ENCODE measurements at regions not wholly inside any gene's neighbourhood (a gene's known extent, or its start where the extent isn't known, plus 50 kb on each side); places are given as distances from the start of the nearest gene placed in this dataset.

GRCh38 chr16:55076053-55076452 is 145.4 kb downstream of the IRX5 start (continued):
- TF ChIP-seq, protein P1, sequence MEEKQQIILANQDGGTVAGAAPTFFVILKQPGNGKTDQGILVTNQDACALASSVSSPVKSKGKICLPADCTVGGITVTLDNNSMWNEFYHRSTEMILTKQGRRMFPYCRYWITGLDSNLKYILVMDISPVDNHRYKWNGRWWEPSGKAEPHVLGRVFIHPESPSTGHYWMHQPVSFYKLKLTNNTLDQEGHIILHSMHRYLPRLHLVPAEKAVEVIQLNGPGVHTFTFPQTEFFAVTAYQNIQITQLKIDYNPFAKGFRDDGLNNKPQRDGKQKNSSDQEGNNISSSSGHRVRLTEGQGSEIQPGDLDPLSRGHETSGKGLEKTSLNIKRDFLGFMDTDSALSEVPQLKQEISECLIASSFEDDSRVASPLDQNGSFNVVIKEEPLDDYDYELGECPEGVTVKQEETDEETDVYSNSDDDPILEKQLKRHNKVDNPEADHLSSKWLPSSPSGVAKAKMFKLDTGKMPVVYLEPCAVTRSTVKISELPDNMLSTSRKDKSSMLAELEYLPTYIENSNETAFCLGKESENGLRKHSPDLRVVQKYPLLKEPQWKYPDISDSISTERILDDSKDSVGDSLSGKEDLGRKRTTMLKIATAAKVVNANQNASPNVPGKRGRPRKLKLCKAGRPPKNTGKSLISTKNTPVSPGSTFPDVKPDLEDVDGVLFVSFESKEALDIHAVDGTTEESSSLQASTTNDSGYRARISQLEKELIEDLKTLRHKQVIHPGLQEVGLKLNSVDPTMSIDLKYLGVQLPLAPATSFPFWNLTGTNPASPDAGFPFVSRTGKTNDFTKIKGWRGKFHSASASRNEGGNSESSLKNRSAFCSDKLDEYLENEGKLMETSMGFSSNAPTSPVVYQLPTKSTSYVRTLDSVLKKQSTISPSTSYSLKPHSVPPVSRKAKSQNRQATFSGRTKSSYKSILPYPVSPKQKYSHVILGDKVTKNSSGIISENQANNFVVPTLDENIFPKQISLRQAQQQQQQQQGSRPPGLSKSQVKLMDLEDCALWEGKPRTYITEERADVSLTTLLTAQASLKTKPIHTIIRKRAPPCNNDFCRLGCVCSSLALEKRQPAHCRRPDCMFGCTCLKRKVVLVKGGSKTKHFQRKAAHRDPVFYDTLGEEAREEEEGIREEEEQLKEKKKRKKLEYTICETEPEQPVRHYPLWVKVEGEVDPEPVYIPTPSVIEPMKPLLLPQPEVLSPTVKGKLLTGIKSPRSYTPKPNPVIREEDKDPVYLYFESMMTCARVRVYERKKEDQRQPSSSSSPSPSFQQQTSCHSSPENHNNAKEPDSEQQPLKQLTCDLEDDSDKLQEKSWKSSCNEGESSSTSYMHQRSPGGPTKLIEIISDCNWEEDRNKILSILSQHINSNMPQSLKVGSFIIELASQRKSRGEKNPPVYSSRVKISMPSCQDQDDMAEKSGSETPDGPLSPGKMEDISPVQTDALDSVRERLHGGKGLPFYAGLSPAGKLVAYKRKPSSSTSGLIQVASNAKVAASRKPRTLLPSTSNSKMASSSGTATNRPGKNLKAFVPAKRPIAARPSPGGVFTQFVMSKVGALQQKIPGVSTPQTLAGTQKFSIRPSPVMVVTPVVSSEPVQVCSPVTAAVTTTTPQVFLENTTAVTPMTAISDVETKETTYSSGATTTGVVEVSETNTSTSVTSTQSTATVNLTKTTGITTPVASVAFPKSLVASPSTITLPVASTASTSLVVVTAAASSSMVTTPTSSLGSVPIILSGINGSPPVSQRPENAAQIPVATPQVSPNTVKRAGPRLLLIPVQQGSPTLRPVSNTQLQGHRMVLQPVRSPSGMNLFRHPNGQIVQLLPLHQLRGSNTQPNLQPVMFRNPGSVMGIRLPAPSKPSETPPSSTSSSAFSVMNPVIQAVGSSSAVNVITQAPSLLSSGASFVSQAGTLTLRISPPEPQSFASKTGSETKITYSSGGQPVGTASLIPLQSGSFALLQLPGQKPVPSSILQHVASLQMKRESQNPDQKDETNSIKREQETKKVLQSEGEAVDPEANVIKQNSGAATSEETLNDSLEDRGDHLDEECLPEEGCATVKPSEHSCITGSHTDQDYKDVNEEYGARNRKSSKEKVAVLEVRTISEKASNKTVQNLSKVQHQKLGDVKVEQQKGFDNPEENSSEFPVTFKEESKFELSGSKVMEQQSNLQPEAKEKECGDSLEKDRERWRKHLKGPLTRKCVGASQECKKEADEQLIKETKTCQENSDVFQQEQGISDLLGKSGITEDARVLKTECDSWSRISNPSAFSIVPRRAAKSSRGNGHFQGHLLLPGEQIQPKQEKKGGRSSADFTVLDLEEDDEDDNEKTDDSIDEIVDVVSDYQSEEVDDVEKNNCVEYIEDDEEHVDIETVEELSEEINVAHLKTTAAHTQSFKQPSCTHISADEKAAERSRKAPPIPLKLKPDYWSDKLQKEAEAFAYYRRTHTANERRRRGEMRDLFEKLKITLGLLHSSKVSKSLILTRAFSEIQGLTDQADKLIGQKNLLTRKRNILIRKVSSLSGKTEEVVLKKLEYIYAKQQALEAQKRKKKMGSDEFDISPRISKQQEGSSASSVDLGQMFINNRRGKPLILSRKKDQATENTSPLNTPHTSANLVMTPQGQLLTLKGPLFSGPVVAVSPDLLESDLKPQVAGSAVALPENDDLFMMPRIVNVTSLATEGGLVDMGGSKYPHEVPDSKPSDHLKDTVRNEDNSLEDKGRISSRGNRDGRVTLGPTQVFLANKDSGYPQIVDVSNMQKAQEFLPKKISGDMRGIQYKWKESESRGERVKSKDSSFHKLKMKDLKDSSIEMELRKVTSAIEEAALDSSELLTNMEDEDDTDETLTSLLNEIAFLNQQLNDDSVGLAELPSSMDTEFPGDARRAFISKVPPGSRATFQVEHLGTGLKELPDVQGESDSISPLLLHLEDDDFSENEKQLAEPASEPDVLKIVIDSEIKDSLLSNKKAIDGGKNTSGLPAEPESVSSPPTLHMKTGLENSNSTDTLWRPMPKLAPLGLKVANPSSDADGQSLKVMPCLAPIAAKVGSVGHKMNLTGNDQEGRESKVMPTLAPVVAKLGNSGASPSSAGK (IDR thresholded peaks at IDR 0.05): no peak
- TF ChIP-seq, protein P2, sequence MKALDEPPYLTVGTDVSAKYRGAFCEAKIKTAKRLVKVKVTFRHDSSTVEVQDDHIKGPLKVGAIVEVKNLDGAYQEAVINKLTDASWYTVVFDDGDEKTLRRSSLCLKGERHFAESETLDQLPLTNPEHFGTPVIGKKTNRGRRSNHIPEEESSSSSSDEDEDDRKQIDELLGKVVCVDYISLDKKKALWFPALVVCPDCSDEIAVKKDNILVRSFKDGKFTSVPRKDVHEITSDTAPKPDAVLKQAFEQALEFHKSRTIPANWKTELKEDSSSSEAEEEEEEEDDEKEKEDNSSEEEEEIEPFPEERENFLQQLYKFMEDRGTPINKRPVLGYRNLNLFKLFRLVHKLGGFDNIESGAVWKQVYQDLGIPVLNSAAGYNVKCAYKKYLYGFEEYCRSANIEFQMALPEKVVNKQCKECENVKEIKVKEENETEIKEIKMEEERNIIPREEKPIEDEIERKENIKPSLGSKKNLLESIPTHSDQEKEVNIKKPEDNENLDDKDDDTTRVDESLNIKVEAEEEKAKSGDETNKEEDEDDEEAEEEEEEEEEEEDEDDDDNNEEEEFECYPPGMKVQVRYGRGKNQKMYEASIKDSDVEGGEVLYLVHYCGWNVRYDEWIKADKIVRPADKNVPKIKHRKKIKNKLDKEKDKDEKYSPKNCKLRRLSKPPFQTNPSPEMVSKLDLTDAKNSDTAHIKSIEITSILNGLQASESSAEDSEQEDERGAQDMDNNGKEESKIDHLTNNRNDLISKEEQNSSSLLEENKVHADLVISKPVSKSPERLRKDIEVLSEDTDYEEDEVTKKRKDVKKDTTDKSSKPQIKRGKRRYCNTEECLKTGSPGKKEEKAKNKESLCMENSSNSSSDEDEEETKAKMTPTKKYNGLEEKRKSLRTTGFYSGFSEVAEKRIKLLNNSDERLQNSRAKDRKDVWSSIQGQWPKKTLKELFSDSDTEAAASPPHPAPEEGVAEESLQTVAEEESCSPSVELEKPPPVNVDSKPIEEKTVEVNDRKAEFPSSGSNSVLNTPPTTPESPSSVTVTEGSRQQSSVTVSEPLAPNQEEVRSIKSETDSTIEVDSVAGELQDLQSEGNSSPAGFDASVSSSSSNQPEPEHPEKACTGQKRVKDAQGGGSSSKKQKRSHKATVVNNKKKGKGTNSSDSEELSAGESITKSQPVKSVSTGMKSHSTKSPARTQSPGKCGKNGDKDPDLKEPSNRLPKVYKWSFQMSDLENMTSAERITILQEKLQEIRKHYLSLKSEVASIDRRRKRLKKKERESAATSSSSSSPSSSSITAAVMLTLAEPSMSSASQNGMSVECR (CRISPR knock-in tag; IDR thresholded peaks at IDR 0.05): no peak
- TF ChIP-seq TAF7 (tag; IDR thresholded peaks at IDR 0.05): no peak
- no peak for TF ChIP-seq U2AF1 (optimal IDR thresholded peaks at IDR 0.05; ENCODE audit: low read depth, low read length)
- TF ChIP-seq, protein P3, sequence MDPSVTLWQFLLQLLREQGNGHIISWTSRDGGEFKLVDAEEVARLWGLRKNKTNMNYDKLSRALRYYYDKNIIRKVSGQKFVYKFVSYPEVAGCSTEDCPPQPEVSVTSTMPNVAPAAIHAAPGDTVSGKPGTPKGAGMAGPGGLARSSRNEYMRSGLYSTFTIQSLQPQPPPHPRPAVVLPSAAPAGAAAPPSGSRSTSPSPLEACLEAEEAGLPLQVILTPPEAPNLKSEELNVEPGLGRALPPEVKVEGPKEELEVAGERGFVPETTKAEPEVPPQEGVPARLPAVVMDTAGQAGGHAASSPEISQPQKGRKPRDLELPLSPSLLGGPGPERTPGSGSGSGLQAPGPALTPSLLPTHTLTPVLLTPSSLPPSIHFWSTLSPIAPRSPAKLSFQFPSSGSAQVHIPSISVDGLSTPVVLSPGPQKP (CRISPR knock-in tag; IDR thresholded peaks at IDR 0.05): no peak
- no peak for TF ChIP-seq MTF1 (CRISPR knock-in tag; IDR thresholded peaks at IDR 0.05; ENCODE audit: borderline replicate concordance)
- TF ChIP-seq PML (IDR thresholded peaks at IDR 0.05; ENCODE audit: low read length): no peak
- no peak for TF ChIP-seq SLC30A9 (CRISPR knock-in tag; IDR thresholded peaks at IDR 0.05)
- no peak for TF ChIP-seq MEF2D (tag; conservative IDR thresholded peaks at IDR 0.05; ENCODE audit: low read depth)
- no peak for TF ChIP-seq ZNF3 (CRISPR knock-in tag; IDR thresholded peaks at IDR 0.05)
- no peak for TF ChIP-seq SMARCA5 (IDR thresholded peaks at IDR 0.05)

All from K562 (cell line).